ENCODE measurements at regions not wholly inside any gene's neighbourhood (a gene's known extent, or its start where the extent isn't known, plus 50 kb on each side); places are given as distances from the start of the nearest gene placed in this dataset.

DNA sequence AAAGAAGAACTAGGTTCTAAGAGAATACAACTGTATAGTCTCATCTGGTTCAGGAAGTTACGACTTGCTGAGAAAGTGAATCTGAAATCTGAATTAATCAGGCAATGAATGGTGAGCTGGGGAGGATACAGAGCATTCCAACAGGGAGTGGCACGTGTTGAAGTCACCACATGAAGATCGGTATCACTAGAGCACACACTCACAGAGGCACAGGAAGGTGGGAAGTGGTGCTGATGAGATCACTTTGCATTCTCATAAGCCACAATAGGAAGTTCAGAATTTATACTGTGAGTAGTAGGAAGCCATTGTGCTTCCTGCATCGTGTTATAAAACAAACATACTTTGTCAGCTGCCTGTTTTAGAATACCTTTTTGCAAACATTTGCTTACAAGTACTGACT lies 615.0 kb upstream of the DDX18 start (continued):
- TF ChIP-seq, protein P1, sequence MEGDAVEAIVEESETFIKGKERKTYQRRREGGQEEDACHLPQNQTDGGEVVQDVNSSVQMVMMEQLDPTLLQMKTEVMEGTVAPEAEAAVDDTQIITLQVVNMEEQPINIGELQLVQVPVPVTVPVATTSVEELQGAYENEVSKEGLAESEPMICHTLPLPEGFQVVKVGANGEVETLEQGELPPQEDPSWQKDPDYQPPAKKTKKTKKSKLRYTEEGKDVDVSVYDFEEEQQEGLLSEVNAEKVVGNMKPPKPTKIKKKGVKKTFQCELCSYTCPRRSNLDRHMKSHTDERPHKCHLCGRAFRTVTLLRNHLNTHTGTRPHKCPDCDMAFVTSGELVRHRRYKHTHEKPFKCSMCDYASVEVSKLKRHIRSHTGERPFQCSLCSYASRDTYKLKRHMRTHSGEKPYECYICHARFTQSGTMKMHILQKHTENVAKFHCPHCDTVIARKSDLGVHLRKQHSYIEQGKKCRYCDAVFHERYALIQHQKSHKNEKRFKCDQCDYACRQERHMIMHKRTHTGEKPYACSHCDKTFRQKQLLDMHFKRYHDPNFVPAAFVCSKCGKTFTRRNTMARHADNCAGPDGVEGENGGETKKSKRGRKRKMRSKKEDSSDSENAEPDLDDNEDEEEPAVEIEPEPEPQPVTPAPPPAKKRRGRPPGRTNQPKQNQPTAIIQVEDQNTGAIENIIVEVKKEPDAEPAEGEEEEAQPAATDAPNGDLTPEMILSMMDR (IDR thresholded peaks at IDR 0.05 in 2 of 3, conservative IDR thresholded peaks at IDR 0.05 in 1 of 3; ENCODE audit: borderline replicate concordance in 1 of 3, insufficient read depth in 1 of 3, low read depth in 2 of 3, low read length in 2 of 3) = no peak
- TF ChIP-seq EGR1 (IDR thresholded peaks at IDR 0.05; ENCODE audit: low read depth) (no peak), ZFX (IDR thresholded peaks at IDR 0.05) (no peak)

- Histone ChIP-seq H3K4me1 (ENCODE audit: control insufficient read depth in 1 of 2, insufficient read depth in 2 of 2, low read length in 2 of 2) (no peaks in the 10 kb centered on the region), H3K9me3 (ENCODE audit: control insufficient read depth in 1 of 2, insufficient read depth in 1 of 2, low read depth in 1 of 2, low read length in 2 of 2) (peaks cover 4 to 6% of the 10 kb centered on the region in 2 experiments; a peak in 2 of 4 replicates), H4K20me1 (ENCODE audit: insufficient read depth) (no peaks in the 10 kb centered on the region), H3K27me3 (ENCODE audit: insufficient read depth, low read length) (no peaks in the 10 kb centered on the region), H3K4me2 (ENCODE audit: low read length) (no peak overlapping the region), H3K4me3 (replicated peaks in 1 of 2; ENCODE audit: low read depth in 1 of 2, low read length in 2 of 2) (no peak overlapping the region), H3K27ac (ENCODE audit: low read depth, low read length) (no peak overlapping the region), H3K9ac (ENCODE audit: low read length) (no peak overlapping the region), H3K36me3 (ENCODE audit: control insufficient read depth in 1 of 2, insufficient read depth in 2 of 2, low read length in 2 of 2) (no peaks in the 10 kb centered on the region), H3K79me2 (ENCODE audit: insufficient read depth, low read length) (no peaks in the 10 kb centered on the region), H3K9me2 (ENCODE audit: insufficient read depth) (no peaks in the 10 kb centered on the region), H2AFZ (ENCODE audit: low read depth, low read length, poor library complexity, severe bottlenecking) (no peak overlapping the region)
- CTCF ChIA-PET = no interaction called here
- BruUV-seq (replicated peaks) = no TSS peak
- no peak for DNase-seq (ENCODE audit: low read depth, low spot score)
- intact Hi-C loops (cut with micrococcal nuclease) = no loop called here
- RAD21 ChIA-PET (ENCODE audit: low non-redundant PET in 1 of 2, low total read pairs in 2 of 2, uncharacterized antibody in 2 of 2, unreplicated experiment in 2 of 2) = no interaction called here
- no peak for TF ChIP-seq ZFX (IDR thresholded peaks at IDR 0.05)
- no peak for TF ChIP-seq TCF7L2 (IDR thresholded peaks at IDR 0.05; ENCODE audit: borderline replicate concordance, extremely low read depth, insufficient read depth, insufficient read length)
- TF ChIP-seq ELF1 (IDR thresholded peaks at IDR 0.05; ENCODE audit: borderline replicate concordance, low read depth) = no peak
- no peak for TF ChIP-seq CBX3 (IDR thresholded peaks at IDR 0.05; ENCODE audit: low read depth)
- TF ChIP-seq JUND (IDR thresholded peaks at IDR 0.05) = no peak
- POLR2A ChIA-PET = no interaction called here
- no peak for ATAC-seq
These were observed 601.9 kb upstream of the DDX18 start for GRCh38 chr2:117212562-117212961.

DNA sequence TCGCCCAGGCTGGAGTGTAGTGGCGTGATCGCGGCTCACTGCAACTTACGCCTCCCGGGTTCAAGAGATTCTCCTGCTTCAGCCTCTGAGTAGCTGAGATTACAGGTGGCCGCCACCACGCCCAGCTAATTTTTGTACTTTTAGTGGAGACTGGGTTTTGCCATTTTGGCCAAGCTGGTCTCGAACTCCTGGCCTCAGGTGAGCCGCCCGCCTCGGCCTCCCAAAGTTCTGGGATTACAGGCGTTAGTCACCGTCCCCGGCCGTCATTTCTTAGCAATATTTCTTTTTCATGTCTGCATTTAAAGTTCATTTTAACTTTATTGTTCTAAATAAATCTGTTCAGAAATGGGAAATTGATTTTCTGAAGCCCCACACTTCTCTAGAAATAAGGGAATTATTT lies 597.3 kb upstream of the DDX18 start:
- H4K20me1 ChIP-seq (ENCODE audit: insufficient read depth) = no peaks in the 10 kb centered on the region
- H3K27ac ChIP-seq (ENCODE audit: low read depth, low read length) = no peak overlapping the region
- no TSS peak for BruUV-seq (replicated peaks)
- no peaks in the 10 kb centered on the region for H3K79me2 ChIP-seq (ENCODE audit: insufficient read depth, low read length)
- no peak for DNase-seq (ENCODE audit: low read depth, low spot score)
- intact Hi-C loops (cut with micrococcal nuclease) = no loop called here
- no peaks in the 10 kb centered on the region for H3K9me2 ChIP-seq (ENCODE audit: insufficient read depth)
- ATAC-seq = no peak
- H3K9me3 ChIP-seq (ENCODE audit: control insufficient read depth in 1 of 2, insufficient read depth in 1 of 2, low read depth in 1 of 2, low read length in 2 of 2) = peaks cover 0 to 29% of the 10 kb centered on the region in 2 experiments; a peak in 2 of 4 replicates
- POLR2A ChIA-PET = no interaction called here
- H3K27me3 ChIP-seq (ENCODE audit: insufficient read depth, low read length) = no peaks in the 10 kb centered on the region
- H3K4me1 ChIP-seq (ENCODE audit: control insufficient read depth in 1 of 2, insufficient read depth in 2 of 2, low read length in 2 of 2) = no peaks in the 10 kb centered on the region
- no peaks in the 10 kb centered on the region for H3K36me3 ChIP-seq (ENCODE audit: control insufficient read depth in 1 of 2, insufficient read depth in 2 of 2, low read length in 2 of 2)
- no peak overlapping the region for H3K9ac ChIP-seq (ENCODE audit: low read length)
- RAD21 ChIA-PET (ENCODE audit: low non-redundant PET in 1 of 2, low total read pairs in 2 of 2, uncharacterized antibody in 2 of 2, unreplicated experiment in 2 of 2) = no interaction called here
- no peak overlapping the region for H3K4me2 ChIP-seq (ENCODE audit: low read length)
- H2AFZ ChIP-seq (ENCODE audit: low read depth, low read length, poor library complexity, severe bottlenecking) = no peak overlapping the region
- CTCF ChIA-PET = no interaction called here
- no peak overlapping the region for H3K4me3 ChIP-seq (replicated peaks in 1 of 2; ENCODE audit: low read depth in 1 of 2, low read length in 2 of 2)
- TF ChIP-seq, protein P1 (IDR thresholded peaks at IDR 0.05 in 2 of 3, conservative IDR thresholded peaks at IDR 0.05 in 1 of 3; ENCODE audit: borderline replicate concordance in 1 of 3, insufficient read depth in 1 of 3, low read depth in 2 of 3, low read length in 2 of 3) = no peak
- TF ChIP-seq RAD21 (IDR thresholded peaks at IDR 0.05; ENCODE audit: low read depth) = no peak
- TF ChIP-seq FOSL1 (IDR thresholded peaks at IDR 0.05; ENCODE audit: low read depth) = no peak
- no peak for TF ChIP-seq POLR2AphosphoS5 (IDR thresholded peaks at IDR 0.05; ENCODE audit: low read depth, low read length)
- TF ChIP-seq YY1 (IDR thresholded peaks at IDR 0.05; ENCODE audit: extremely low read depth, insufficient replicate concordance, low read depth, low read length) = no peak
- no peak for TF ChIP-seq ZFX (IDR thresholded peaks at IDR 0.05)
- no peak for TF ChIP-seq JUND (IDR thresholded peaks at IDR 0.05)
- no peak for TF ChIP-seq EZH2 (IDR thresholded peaks at IDR 0.05)
- no peak for TF ChIP-seq EZH2phosphoT487 (IDR thresholded peaks at IDR 0.05; ENCODE audit: borderline replicate concordance)
- TF ChIP-seq SIN3A (IDR thresholded peaks at IDR 0.05; ENCODE audit: low read depth) = no peak
